Heart left ventricle (tissue), 16 donors: ENCODE measurements at regions not wholly inside any gene's neighbourhood (a gene's known extent, or its start where the extent isn't known, plus 50 kb on each side); places are given as distances from the start of the nearest gene placed in this dataset.
A peak's percentile ranks its signal among the peaks of the same experiment; 100 is the strongest.

Source experiments
- ATAC-seq, 4 donors: fragments of 200-7000 bp; cut with Tn5 transposase; one replicate each; pipeline ENCODE4 v1.9.1; 2020 to 2022; ENCODE audit warnings: moderate library complexity in 4 of 4, mild to moderate bottlenecking in 3 of 4, moderate number of reproducible peaks in 1 of 4
- DNase-seq, 5 donors: peaks; one replicate each; pipeline ENCODE4 v3.0.0-alpha.2; 2020
- H3K27ac ChIP-seq, 12 donors: fragments of 200-600 bp; sonication (generic) in 4 of 12; one replicate each; pipeline versions ENCODE4 v1.5.0 to v1.8.0; 2016 to 2022; ENCODE audit warnings: mild to moderate bottlenecking in 2 of 12
- H3K27me3 ChIP-seq, 9 donors: fragments of 200-600 bp; sonication (generic) in 2 of 9; one replicate each; pipeline versions ENCODE4 v1.5.1 to v1.8.0; 2016 to 2022; ENCODE audit warnings: mild to moderate bottlenecking in 3 of 9
- H3K36me3 ChIP-seq, 9 donors: fragments of 200-600 bp; sonication (generic) in 2 of 9; one replicate each; pipeline versions ENCODE4 v1.5.0 to v1.8.0; 2018 to 2022; ENCODE audit warnings: mild to moderate bottlenecking in 2 of 9
- H3K4me1 ChIP-seq, 12 donors: fragments of 200-600 bp; sonication (generic) in 4 of 12; one replicate each; pipeline versions ENCODE4 v1.5.0 to v1.8.0; 2016 to 2022; ENCODE audit warnings: mild to moderate bottlenecking in 3 of 12
- H3K4me3 ChIP-seq, 12 donors: fragments of 200-600 bp; sonication (generic) in 4 of 12; one replicate each; pipeline versions ENCODE4 v1.5.0 to v1.8.0; 2017 to 2022; ENCODE audit warnings: mild to moderate bottlenecking in 9 of 12, moderate library complexity in 4 of 12
- H3K9me3 ChIP-seq, 12 donors: fragments of 200-600 bp; sonication (generic) in 4 of 12; one replicate each; pipeline versions ENCODE4 v1.5.0 to v1.8.0; 2016 to 2022; ENCODE audit warnings: mild to moderate bottlenecking in 1 of 12
- POLR2A ChIP-seq, 2 donors: fragments of 450-650 bp; IDR thresholded peaks; one replicate each; pipeline ENCODE4 v1.6.1; 2017; ENCODE audit warnings: antibody characterized with exemption in 2 of 2, mild to moderate bottlenecking in 2 of 2, moderate library complexity in 2 of 2
- WGBS, 4 donors: extraction: QIAGEN DNeasy Blood & Tissue Kit in 2 of 4; methylation state at CpG; one replicate each; pipeline versions ENCODE4 v1.1.5 to v1.1.7; 2013 to 2018; 5-methylcytosine and 5-hydroxymethylcytosine counted together
- intact Hi-C, 10 donors: fragments of 100-400 bp; cut with DNase I; formaldehyde crosslinking; loops; one replicate each; pipeline versions ENCODE4 v1.11.1 to v1.14.2; 2022
- TF ChIP-seq, protein P1 (sequence below), 12 donors: fragments of 200-600 bp; sonication (generic) in 4 of 12; IDR thresholded peaks; one replicate each; pipeline versions ENCODE4 v1.5.0 to v1.8.0; 2018 to 2022; ENCODE audit warnings: antibody characterized with exemption in 12 of 12, mild to moderate bottlenecking in 5 of 12
- donor health status: ischemic (EF 13 %, LVEDD 7.1; RV severe dilation, severe dysfunction).
- donor health status: healthy with polysubstance abuse.
- donor health status: DM: no; HTN: yes; CAD: no.
- donor health status: DM: no; HTN: no; CAD: no.
- donor health status: ischemic (EF 25% LVEDD 6.9; RV normal size, moderate dysfunction).
- donor health status: ischemic (EF 25% LVEDD 5.7; RV mildly dilated, moderate dysfunction).
- donor health status: healthy.
- donor health status: DM: yes; HTN: yes; CAD: no.
- donor health status: ischemic (EF 35%, LVEDD 5.7; RV mildly dilated, moderate dysfunction).
- donor health status: nonischemic (EF 11% LVEDD 7.7; RV severe dilation, severe dysfunction).
- donor health status: DM: yes; HTN: yes; CAD: no.
- donor health status: PGD.
- donor health status: ischemic (EF 29% LVEDD 5.4; RV normal size, mild dysfunction).
- donor health status: nonischemic (EF 23%, LVEDD 6.1; RV moderate dilation, normal function).

DNA sequence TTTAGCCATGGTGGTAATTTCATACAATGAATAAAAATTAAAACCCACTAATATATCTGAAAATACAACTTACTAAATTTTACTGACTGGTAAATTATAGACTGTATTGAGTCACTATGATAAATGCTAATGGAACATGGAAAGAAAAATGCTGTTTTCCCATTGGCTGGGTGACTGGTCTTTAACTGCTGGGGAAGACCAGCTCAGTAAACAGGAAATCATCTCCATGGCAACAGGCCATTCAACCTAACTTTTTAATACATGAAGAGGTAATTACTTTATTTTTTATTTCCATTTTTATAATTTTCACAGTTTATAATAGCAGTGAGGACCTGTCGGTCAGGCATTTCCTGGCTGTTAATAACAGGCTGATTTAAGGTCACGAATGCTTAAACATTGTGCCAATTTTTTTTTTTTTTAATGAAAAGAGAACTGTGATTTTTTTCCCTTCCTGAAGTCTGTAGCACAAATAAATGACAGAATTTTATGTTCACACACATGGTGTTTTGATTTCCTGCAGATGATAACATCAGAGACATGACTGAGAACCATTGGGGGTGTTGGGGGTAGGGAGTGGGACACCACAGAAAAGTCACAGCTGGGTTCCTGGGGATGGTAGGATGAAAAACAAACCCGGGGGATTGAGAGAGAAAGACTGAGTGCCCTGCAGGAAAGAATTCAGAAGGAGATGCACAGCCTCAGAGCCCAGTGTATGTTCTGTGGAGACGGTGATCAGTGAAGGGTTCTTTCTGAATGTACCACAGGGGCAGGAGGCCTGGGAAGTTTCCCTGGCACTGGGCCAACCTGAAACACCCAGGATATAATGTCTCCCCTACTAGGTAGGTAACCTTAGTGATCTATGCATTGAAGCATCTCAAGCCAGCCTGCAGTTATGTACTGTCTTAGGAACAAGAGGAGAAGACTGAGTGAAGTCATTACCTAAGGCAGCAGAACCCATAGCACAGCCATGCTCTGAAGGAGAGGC, 297.1 kb downstream of the COG6 start:
- H3K27me3 ChIP-seq = no peaks in the 10 kb centered on the region
- H3K4me3 ChIP-seq = no peak overlapping the region
- H3K4me1 ChIP-seq = peaks cover 0 to 18% (median 4%) of the 10 kb centered on the region in 12 donors
- H3K36me3 ChIP-seq = no peaks in the 10 kb centered on the region
- no peaks in the 10 kb centered on the region for H3K9me3 ChIP-seq
- DNase-seq = peak in 1 of 5 donors; percentile 25
- TF ChIP-seq POLR2A (IDR thresholded peaks at IDR 0.05) = no peak
- TF ChIP-seq, protein P1, sequence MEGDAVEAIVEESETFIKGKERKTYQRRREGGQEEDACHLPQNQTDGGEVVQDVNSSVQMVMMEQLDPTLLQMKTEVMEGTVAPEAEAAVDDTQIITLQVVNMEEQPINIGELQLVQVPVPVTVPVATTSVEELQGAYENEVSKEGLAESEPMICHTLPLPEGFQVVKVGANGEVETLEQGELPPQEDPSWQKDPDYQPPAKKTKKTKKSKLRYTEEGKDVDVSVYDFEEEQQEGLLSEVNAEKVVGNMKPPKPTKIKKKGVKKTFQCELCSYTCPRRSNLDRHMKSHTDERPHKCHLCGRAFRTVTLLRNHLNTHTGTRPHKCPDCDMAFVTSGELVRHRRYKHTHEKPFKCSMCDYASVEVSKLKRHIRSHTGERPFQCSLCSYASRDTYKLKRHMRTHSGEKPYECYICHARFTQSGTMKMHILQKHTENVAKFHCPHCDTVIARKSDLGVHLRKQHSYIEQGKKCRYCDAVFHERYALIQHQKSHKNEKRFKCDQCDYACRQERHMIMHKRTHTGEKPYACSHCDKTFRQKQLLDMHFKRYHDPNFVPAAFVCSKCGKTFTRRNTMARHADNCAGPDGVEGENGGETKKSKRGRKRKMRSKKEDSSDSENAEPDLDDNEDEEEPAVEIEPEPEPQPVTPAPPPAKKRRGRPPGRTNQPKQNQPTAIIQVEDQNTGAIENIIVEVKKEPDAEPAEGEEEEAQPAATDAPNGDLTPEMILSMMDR (IDR thresholded peaks at IDR 0.05) = no peak
- WGBS, 4 donors = 33 to 47% (median 44%) methylated on average over 4 of the region's 4 CpGs
- intact Hi-C loops = no loop called here
- H3K27ac ChIP-seq = peak overlapping the region in 4 of 12 donors; percentile 5 to 39 (median 22)
- peak in 3 of 4 donors; percentile 15 to 63 (median 54) for ATAC-seq

DNA sequence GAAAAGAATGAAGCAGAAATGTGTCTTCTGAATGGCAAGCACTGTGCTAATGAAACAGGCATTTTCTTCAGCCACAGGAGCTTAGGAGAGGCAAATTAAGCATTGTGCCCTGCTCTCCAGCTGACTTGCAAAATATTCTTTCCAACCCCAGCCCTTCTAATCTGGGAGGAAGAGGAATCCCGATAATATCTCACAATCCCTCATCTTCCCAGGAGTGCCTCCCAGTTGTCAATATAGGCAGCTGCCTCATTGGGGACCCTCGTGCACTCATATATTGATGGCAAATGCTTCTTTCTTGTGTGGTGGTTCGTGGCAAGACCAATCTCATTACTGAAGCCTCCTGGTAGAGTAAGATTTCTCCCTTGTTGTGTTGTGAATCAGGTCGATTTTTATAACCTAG, 299.0 kb downstream of the COG6 start:
- intact Hi-C loops = no loop called here
- TF ChIP-seq POLR2A (IDR thresholded peaks at IDR 0.05) = no peak
- TF ChIP-seq, protein P1 (IDR thresholded peaks at IDR 0.05) = no peak
- ATAC-seq = no peak

DNA sequence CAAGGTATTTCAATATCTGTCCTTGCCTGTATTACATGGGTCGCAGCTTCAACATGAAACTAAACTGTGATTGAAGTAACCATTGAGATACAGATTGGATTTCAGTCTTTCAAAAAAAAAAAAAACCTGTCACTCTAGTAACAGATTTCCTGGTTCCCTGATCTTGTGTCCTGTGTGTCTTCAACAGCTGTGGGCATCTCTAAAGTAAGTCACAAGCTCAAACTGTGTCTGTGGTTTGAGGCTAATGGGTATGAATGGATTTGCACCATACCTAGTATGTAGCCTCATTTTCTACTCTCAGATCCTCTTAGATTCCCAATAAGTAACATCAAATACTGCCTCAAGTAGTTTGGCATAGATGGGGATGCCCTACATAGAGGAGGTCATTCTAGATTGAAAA, 300.1 kb downstream of the COG6 start:
- TF ChIP-seq, protein P1 (IDR thresholded peaks at IDR 0.05) = no peak
- no peak for TF ChIP-seq POLR2A (IDR thresholded peaks at IDR 0.05)
- intact Hi-C loops = no loop called here
- Histone ChIP-seq H3K9me3 (no peaks in the 10 kb centered on the region), H3K4me1 (peaks cover 0 to 20% (median 4%) of the 10 kb centered on the region in 12 donors), H3K27me3 (no peaks in the 10 kb centered on the region), H3K27ac (no peak overlapping the region), H3K4me3 (no peak overlapping the region), H3K36me3 (no peaks in the 10 kb centered on the region)
- 94 to 100% (median 96%) methylated on average over 1 of the region's 1 CpG for WGBS, 4 donors
- no peak for ATAC-seq
- no peak for DNase-seq

More for the DNA sequence above, 299.0 kb downstream of the COG6 start:
- Histone ChIP-seq H3K4me1 (peaks cover 0 to 18% (median 4%) of the 10 kb centered on the region in 12 donors), H3K4me3 (no peak overlapping the region), H3K27me3 (no peaks in the 10 kb centered on the region), H3K27ac (no peak overlapping the region), H3K36me3 (no peaks in the 10 kb centered on the region), H3K9me3 (no peaks in the 10 kb centered on the region)
- 71 to 81% (median 79%) methylated on average over 4 of the region's 4 CpGs for WGBS, 4 donors
- no peak for DNase-seq

DNA sequence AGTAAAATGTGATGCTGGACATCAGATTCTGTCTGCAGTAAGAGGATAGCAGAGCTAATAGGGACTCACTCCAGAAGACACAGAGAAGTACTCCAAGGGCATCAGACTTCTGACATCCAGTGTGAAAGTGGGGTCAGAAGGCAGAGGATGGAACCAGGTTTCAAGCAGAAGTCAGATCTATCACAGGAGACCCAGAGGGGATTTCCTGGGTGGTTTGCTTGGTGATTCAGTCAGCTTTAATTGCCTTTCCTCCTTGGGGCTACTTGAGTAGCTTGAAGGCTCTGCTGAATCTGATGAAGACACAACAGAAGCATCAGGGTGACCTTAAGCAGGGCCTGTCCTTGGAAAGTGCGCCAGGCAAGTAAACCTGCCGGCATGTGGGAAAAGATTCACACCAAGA, 300.6 kb downstream of the COG6 start:
- Histone ChIP-seq H3K4me1 (peaks cover 0 to 21% (median 4%) of the 10 kb centered on the region in 12 donors), H3K27ac (no peak overlapping the region), H3K27me3 (no peaks in the 10 kb centered on the region), H3K4me3 (no peak overlapping the region), H3K36me3 (no peaks in the 10 kb centered on the region), H3K9me3 (no peaks in the 10 kb centered on the region)
- ATAC-seq (no peak), DNase-seq (no peak)
- intact Hi-C loops = no loop called here
- 97 to 100% (median 98%) methylated on average over 2 of the region's 2 CpGs for WGBS, 4 donors
- TF ChIP-seq POLR2A (IDR thresholded peaks at IDR 0.05) = no peak
- TF ChIP-seq, protein P1 (IDR thresholded peaks at IDR 0.05) = no peak
